Tibial nerve (tissue), 4 donors: ENCODE measurements at regions not wholly inside any gene's neighbourhood (a gene's known extent, or its start where the extent isn't known, plus 50 kb on each side); places are given as distances from the start of the nearest gene placed in this dataset.

Experiments
- DNase-seq, 2 donors: peaks; one replicate each; pipeline ENCODE4 v3.0.0-alpha.2; 2019; ENCODE audit warnings: low spot score in 2 of 2
- H3K27ac ChIP-seq, 4 donors: fragments of 200-600 bp; sonication (generic) in 3 of 4; one replicate each; pipeline ENCODE4 v1.5.1; 2017 to 2019; ENCODE audit warnings: mild to moderate bottlenecking in 1 of 4
- H3K27me3 ChIP-seq, 2 donors: fragments of 200-600 bp; sonication (generic) in 1 of 2; one replicate each; pipeline versions ENCODE4 v1.5.1 to v1.6.0; 2017 to 2019
- H3K36me3 ChIP-seq, 3 donors: fragments of 200-600 bp; sonication (generic); one replicate each; pipeline ENCODE4 v1.5.1; 2018 to 2019
- H3K4me1 ChIP-seq, 4 donors: fragments of 200-600 bp; sonication (generic) in 3 of 4; one replicate each; pipeline ENCODE4 v1.5.1; 2017 to 2019
- H3K4me3 ChIP-seq, 4 donors: fragments of 200-600 bp; sonication (generic) in 3 of 4; one replicate each; pipeline ENCODE4 v1.5.1; 2017 to 2019; ENCODE audit warnings: mild to moderate bottlenecking in 1 of 4, moderate library complexity in 1 of 4
- H3K9me3 ChIP-seq, 4 donors: fragments of 200-600 bp; sonication (generic) in 3 of 4; one replicate each; pipeline ENCODE4 v1.5.1; 2017 to 2019
- EP300 ChIP-seq, 2 donors: sonication (generic); formaldehyde crosslinking; IDR thresholded peaks; one replicate each; pipeline ENCODE4 v1.6.1; 2017; ENCODE audit warnings: antibody characterized with exemption in 2 of 2, mild to moderate bottlenecking in 1 of 2
- POLR2A ChIP-seq, 2 donors: fragments of 450-650 bp; IDR thresholded peaks; one replicate each; pipeline ENCODE4 v1.6.1; 2017; ENCODE audit warnings: antibody characterized with exemption in 2 of 2, mild to moderate bottlenecking in 2 of 2, moderate library complexity in 2 of 2
- WGBS, 2 donors: methylation state at CpG; one replicate each; pipeline ENCODE4 v1.1.5; 2018; 5-methylcytosine and 5-hydroxymethylcytosine counted together
- TF ChIP-seq, protein P1 (sequence below), 5 experiments: fragments of 200-600 bp in 3 of 5; fragments of 450-650 bp in 2 of 5; sonication (generic) in 3 of 5; IDR thresholded peaks; one replicate each; pipeline ENCODE4 v1.5.1; 2016 to 2019; ENCODE audit warnings: antibody characterized with exemption in 5 of 5, mild to moderate bottlenecking in 3 of 5, moderate library complexity in 2 of 5

GRCh38 chr1:234683861-234684632 is 74.1 kb upstream of the IRF2BP2 start:
- Histone ChIP-seq H3K36me3 (no peaks in the 10 kb centered on the region), H3K27ac (peak overlapping the region in 3 of 4 donors; percentile 10 to 90 (median 81)), H3K9me3 (peaks cover 0 to 8% (median 0%) of the 10 kb centered on the region in 4 donors), H3K27me3 (no peaks in the 10 kb centered on the region), H3K4me3 (no peak overlapping the region), H3K4me1 (peaks cover 0 to 23% (median 4%) of the 10 kb centered on the region in 4 donors)
- 23 to 32% methylated on average over 10 of the region's 10 CpGs for WGBS, 2 donors
- peak; percentile 67 to 79 for DNase-seq
- peak in 1 of 2 donors; percentile 86 for TF ChIP-seq EP300 (IDR thresholded peaks at IDR 0.05)
- no peak for TF ChIP-seq POLR2A (IDR thresholded peaks at IDR 0.05)

GRCh38 chr1:234683127-234683860 is 73.3 kb upstream of the IRF2BP2 start:
- H3K36me3 ChIP-seq = no peaks in the 10 kb centered on the region
- WGBS, 2 donors = 80 to 82% methylated on average over 2 of the region's 2 CpGs
- peak overlapping the region in 3 of 4 donors; percentile 10 to 90 (median 81) for H3K27ac ChIP-seq
- no peak for DNase-seq
- TF ChIP-seq, protein P1, sequence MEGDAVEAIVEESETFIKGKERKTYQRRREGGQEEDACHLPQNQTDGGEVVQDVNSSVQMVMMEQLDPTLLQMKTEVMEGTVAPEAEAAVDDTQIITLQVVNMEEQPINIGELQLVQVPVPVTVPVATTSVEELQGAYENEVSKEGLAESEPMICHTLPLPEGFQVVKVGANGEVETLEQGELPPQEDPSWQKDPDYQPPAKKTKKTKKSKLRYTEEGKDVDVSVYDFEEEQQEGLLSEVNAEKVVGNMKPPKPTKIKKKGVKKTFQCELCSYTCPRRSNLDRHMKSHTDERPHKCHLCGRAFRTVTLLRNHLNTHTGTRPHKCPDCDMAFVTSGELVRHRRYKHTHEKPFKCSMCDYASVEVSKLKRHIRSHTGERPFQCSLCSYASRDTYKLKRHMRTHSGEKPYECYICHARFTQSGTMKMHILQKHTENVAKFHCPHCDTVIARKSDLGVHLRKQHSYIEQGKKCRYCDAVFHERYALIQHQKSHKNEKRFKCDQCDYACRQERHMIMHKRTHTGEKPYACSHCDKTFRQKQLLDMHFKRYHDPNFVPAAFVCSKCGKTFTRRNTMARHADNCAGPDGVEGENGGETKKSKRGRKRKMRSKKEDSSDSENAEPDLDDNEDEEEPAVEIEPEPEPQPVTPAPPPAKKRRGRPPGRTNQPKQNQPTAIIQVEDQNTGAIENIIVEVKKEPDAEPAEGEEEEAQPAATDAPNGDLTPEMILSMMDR (IDR thresholded peaks at IDR 0.05) = no peak
- TF ChIP-seq EP300 (IDR thresholded peaks at IDR 0.05) (no peak), POLR2A (IDR thresholded peaks at IDR 0.05) (no peak)
- H3K9me3 ChIP-seq = peaks cover 0 to 8% (median 0%) of the 10 kb centered on the region in 4 donors
- no peak overlapping the region for H3K4me3 ChIP-seq
- no peaks in the 10 kb centered on the region for H3K27me3 ChIP-seq
- peaks cover 0 to 23% (median 4%) of the 10 kb centered on the region in 4 donors for H3K4me1 ChIP-seq

GRCh38 chr1:234681990-234682389 is 72.0 kb upstream of the IRF2BP2 start:
- Histone ChIP-seq H3K27me3 (no peaks in the 10 kb centered on the region), H3K4me3 (no peak overlapping the region), H3K36me3 (no peaks in the 10 kb centered on the region), H3K9me3 (peaks cover 0 to 8% (median 0%) of the 10 kb centered on the region in 4 donors), H3K27ac (no peak overlapping the region), H3K4me1 (peaks cover 0 to 23% (median 4%) of the 10 kb centered on the region in 4 donors)
- DNase-seq = no peak
- 81 to 87% methylated on average over 2 of the region's 2 CpGs for WGBS, 2 donors
- TF ChIP-seq, protein P1 (IDR thresholded peaks at IDR 0.05) = no peak
- no peak for TF ChIP-seq POLR2A (IDR thresholded peaks at IDR 0.05)

GRCh38 chr1:234681065-234681464 is 71.1 kb upstream of the IRF2BP2 start:
- DNase-seq = no peak
- TF ChIP-seq EP300 (IDR thresholded peaks at IDR 0.05) (no peak), POLR2A (IDR thresholded peaks at IDR 0.05) (no peak)
- TF ChIP-seq, protein P1 (IDR thresholded peaks at IDR 0.05) = no peak
- Histone ChIP-seq H3K27ac (no peak overlapping the region), H3K36me3 (no peaks in the 10 kb centered on the region), H3K9me3 (peaks cover 0 to 4% (median 0%) of the 10 kb centered on the region in 4 donors), H3K27me3 (no peaks in the 10 kb centered on the region), H3K4me1 (peaks cover 0 to 32% (median 4%) of the 10 kb centered on the region in 4 donors), H3K4me3 (no peak overlapping the region)
- WGBS, 2 donors = 86 to 89% methylated on average over 3 of the region's 3 CpGs

DNA sequence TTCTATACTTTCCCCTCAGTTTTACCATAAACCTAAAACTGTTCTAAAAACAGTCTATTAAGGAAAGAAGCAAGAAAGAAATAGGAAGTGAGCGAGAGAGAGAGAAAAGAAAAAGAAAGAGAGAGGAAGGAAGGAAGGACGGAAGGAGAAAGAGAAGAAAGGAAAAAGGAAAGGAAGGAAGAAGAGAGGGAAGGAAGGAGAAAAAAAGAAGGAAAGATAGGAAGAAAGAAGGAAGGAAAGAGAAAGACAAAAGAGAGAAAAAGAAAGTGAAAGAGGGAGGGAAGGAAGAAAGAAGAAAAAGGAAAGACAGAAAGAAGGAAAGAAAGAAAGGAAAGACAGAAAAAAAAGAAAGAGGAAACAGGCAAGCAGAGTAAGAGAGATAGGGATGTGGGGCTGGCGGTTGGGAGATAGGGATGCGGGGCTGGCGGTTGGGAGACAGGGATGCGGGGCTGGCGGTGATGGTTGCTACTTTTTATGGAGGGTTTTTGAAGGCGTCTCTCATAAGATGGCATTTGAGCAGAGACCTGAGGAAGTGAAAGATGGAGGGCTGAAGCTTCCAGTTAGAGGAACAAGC is 70.4 kb upstream of the IRF2BP2 start:
- 95 to 97% methylated on average over 8 of the region's 8 CpGs for WGBS, 2 donors
- Histone ChIP-seq H3K4me1 (peaks cover 0 to 37% (median 4%) of the 10 kb centered on the region in 4 donors), H3K4me3 (no peak overlapping the region), H3K9me3 (no peaks in the 10 kb centered on the region), H3K36me3 (no peaks in the 10 kb centered on the region), H3K27ac (no peak overlapping the region), H3K27me3 (no peaks in the 10 kb centered on the region)
- no peak for DNase-seq
- TF ChIP-seq POLR2A (IDR thresholded peaks at IDR 0.05) (no peak), EP300 (IDR thresholded peaks at IDR 0.05) (no peak)
- TF ChIP-seq, protein P1 (IDR thresholded peaks at IDR 0.05) = no peak
